Mesodermal cell (in vitro differentiated cells): ENCODE measurements at regions not wholly inside any gene's neighbourhood (a gene's known extent, or its start where the extent isn't known, plus 50 kb on each side); places are given as distances from the start of the nearest gene placed in this dataset.
A peak's percentile ranks its signal among the peaks of the same experiment; 100 is the strongest.
"Not testable (repeated sequence)": the region's sequence is repeated elsewhere in the genome, so short reads cannot be mapped to it uniquely, and the experiment has no call there.

Experiments used
- H3K27ac ChIP-seq: 2 replicates; pipeline ENCODE4 v1.7.0; 2013; ENCODE audit warnings: mild to moderate bottlenecking, low read depth, low read length, moderate library complexity; ENCODE audit not compliant: severe bottlenecking
- H3K36me3 ChIP-seq: 2 replicates; pipeline ENCODE4 v1.7.1; 2013; ENCODE audit warnings: mild to moderate bottlenecking, low read length, moderate library complexity; ENCODE audit not compliant: control insufficient read depth, insufficient read depth
- H3K4me1 ChIP-seq: one replicate; pipeline ENCODE4 v1.7.1; 2013; ENCODE audit warnings: mild to moderate bottlenecking, low read length; ENCODE audit not compliant: insufficient read depth, control insufficient read depth, poor library complexity, severe bottlenecking
- H3K4me3 ChIP-seq: 2 replicates; pipeline ENCODE4 v1.7.0; 2013; ENCODE audit warnings: low read length, control low read depth, mild to moderate bottlenecking; ENCODE audit not compliant: insufficient read depth, poor library complexity, severe bottlenecking; ENCODE audit errors: extremely low read depth
- H3K9me3 ChIP-seq: 2 replicates; pipeline ENCODE4 v1.7.1; 2013; ENCODE audit warnings: mild to moderate bottlenecking, low read length, moderate library complexity; ENCODE audit not compliant: control insufficient read depth
- WGBS, 2 experiments: methylation state at CpG; one replicate each; pipeline ENCODE4 v1.1.5; 2013; ENCODE audit warnings: missing lambda C conversion rate in 2 of 2; ENCODE audit not compliant: insufficient coverage in 2 of 2; 5-methylcytosine and 5-hydroxymethylcytosine counted together

DNA sequence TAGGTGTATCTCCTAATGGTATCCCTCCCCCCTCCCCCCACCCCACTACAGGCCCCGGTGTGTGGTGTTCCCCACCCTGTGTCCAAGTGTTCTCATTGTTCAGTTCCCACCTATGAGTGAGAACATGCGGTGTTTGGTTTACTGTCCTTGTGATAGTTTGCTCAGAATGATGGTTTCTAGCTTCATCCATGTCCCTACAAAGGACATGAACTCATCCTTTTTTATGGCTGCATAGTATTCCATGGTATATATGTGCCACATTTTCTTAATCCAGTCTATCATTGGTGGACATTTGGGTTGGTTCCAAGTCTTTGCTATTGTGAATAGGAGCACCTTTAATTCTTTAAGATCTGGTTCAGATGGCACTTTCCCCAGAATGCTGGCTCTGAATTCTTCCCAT, 58.5 kb upstream of the PTGFRN start:
- H3K27ac ChIP-seq, H3K9me3 ChIP-seq, H3K36me3 ChIP-seq, H3K4me3 ChIP-seq: not testable (repeated sequence)
- H3K4me1 ChIP-seq: peaks cover 71% of the 10 kb centered on the region
- WGBS, 2 experiments: no CpG with 5 or more reads among the region's 2 CpGs

DNA sequence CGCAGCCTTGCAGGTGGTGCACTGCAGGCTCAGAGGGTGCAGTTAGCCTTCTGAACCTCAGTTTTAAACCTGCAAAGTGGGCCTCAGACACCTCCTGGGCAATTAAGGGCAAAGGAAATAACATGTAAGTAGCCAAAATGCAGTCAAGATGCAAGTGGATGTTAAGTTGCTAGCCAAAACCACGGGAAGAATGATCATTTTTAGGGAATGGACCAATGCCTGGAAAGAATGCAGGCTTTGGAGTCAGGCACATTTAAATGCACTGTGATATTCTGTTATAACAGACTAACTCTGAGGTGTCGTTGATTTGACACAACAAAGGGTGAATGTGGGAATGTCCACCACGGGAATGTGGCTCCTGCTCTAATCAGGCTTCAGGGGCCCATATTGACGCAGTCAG, 57.9 kb upstream of the PTGFRN start:
- no peak overlapping the region for H3K27ac ChIP-seq

DNA sequence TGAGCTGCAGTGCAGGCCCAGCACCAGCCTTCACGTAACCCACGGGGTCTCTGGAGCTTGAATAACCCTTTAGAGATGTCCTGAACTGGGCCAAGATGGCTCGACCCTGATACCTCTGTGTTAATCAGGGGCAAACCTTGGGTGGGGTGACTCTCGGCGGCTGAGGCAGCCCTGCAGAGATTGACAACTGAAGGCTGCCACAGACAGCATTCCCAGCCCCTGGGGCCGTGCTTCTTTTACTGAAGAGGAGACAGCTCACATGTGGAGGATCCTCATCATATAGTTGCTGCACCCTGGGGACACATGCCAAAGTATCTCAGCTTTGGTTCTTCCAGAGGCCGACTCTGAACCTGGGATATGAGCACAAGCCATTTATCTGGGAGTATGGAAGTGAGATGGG, 57.3 kb upstream of the PTGFRN start:
- 81 to 84% methylated on average over 7 of the region's 7 CpGs for WGBS, 2 experiments
- Histone ChIP-seq H3K36me3 (no peaks in the 10 kb centered on the region), H3K9me3 (no peaks in the 10 kb centered on the region), H3K4me3 (no peak overlapping the region), H3K27ac (peak overlapping the region; percentile 88), H3K4me1 (peaks cover 73% of the 10 kb centered on the region)

More for the DNA sequence above, 57.9 kb upstream of the PTGFRN start:
- Histone ChIP-seq H3K4me1 (peaks cover 76% of the 10 kb centered on the region), H3K9me3 (no peaks in the 10 kb centered on the region), H3K4me3 (no peak overlapping the region), H3K36me3 (no peaks in the 10 kb centered on the region)
- 90% methylated on average over 5 of the region's 5 CpGs for WGBS, 2 experiments

DNA sequence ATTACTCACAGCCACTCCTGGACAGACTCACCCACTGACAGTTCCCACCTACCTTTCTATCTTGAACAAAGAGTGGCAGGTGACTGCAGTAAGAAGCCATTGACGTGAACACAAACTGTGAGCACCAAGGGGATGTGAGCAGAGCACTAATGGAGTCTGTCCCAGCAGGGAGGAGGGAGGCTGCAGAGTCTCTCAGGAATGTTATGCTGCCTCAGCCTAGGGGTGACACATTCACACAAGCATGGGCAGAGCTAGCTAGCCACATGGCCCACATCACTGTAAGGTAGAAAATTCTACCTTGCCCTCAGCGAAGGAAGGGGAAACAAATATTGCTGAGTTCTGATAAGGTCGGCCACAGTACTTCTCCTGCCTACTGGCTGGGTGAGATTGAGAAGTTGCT, 56.8 kb upstream of the PTGFRN start:
- H3K4me3 ChIP-seq: no peak overlapping the region
- H3K9me3 ChIP-seq: no peaks in the 10 kb centered on the region
- WGBS, 2 experiments: 60 to 73% methylated on average over 1 of the region's 3 CpGs
- peak overlapping the region; percentile 88 for H3K27ac ChIP-seq
- no peaks in the 10 kb centered on the region for H3K36me3 ChIP-seq
- H3K4me1 ChIP-seq: peaks cover 68% of the 10 kb centered on the region

DNA sequence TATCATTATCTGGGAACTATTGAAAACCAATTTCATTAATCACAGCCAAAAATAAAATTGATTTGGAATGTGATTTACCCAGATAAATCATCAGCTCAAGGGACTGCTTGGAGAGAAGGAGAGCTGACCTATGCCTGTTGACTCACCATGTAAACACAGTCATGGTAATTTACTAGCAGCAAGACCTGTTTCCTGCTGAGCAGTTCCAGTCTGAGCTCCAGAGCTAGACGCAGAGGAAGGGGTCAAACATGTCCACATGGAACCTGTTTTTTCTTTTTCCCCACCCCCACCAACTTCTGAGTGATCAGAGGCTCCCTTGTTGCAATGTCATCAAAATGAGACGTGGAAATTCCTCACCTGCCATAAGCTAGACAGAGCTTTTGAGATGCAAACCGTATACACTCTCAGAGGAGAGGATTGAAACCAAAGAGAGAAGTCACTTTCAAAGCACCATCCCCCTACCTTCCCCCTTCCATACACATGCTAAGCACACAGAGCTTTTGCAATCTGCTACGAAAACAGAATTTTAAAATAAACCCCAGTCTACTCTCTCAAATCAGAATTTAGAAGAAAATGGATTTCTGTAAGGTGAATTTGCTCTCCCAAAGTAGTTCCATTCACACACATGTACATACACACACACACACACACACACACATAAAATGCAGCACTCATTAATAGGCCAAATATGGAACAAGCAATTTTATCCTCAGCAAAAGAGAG, 55.9 kb upstream of the PTGFRN start:
- no peak overlapping the region for H3K4me3 ChIP-seq
- H3K27ac ChIP-seq: peak overlapping the region; percentile 88
- H3K9me3 ChIP-seq: no peaks in the 10 kb centered on the region
- 0 to 12% methylated on average over 2 to 3 of the region's 4 CpGs for WGBS, 2 experiments
- peaks cover 61% of the 10 kb centered on the region for H3K4me1 ChIP-seq
- H3K36me3 ChIP-seq: no peaks in the 10 kb centered on the region

DNA sequence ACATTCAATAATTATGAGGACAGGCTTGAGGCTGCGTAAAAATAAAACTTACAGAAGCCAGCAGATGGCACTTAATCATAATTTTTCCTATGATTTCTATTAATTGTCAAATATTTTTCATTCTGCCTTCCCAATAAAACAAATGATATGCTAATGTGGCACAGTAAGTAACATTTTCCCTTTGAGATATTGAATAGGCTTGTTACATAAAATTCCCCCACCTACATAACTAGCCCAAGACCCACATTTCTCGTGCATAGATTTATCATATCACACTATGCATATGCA, 55.4 kb upstream of the PTGFRN start:
- no peaks in the 10 kb centered on the region for H3K36me3 ChIP-seq
- H3K27ac ChIP-seq: peak overlapping the region; percentile 88
- H3K4me1 ChIP-seq: peaks cover 57% of the 10 kb centered on the region
- no peak overlapping the region for H3K4me3 ChIP-seq
- WGBS, 2 experiments: 71 to 83% methylated on average over 1 of the region's 2 CpGs
- no peaks in the 10 kb centered on the region for H3K9me3 ChIP-seq

DNA sequence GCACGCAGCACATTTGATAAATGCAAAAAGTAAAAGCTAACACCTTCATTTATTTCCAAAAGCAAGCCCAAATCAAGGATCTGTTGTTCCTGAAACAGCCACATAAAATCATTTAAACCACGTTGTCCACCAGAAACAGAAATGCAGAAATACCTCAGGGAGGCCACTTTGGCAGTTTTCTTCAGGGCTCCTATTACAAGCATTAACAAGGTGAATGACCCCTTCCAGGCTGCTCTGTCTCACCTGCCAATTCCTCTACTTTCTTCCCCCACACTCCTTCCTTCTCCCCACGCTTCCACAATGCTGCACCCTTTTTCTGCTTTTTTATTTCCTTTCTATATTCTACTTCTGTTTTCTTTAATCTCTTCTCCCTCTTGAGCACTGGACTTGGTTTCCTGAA, 55.0 kb upstream of the PTGFRN start:
- H3K4me1 ChIP-seq: peaks cover 53% of the 10 kb centered on the region
- no peak overlapping the region for H3K4me3 ChIP-seq
- WGBS, 2 experiments: 52 to 75% methylated on average over 3 of the region's 3 CpGs
- no peaks in the 10 kb centered on the region for H3K9me3 ChIP-seq
- no peaks in the 10 kb centered on the region for H3K36me3 ChIP-seq
- peak overlapping the region; percentile 57 for H3K27ac ChIP-seq

DNA sequence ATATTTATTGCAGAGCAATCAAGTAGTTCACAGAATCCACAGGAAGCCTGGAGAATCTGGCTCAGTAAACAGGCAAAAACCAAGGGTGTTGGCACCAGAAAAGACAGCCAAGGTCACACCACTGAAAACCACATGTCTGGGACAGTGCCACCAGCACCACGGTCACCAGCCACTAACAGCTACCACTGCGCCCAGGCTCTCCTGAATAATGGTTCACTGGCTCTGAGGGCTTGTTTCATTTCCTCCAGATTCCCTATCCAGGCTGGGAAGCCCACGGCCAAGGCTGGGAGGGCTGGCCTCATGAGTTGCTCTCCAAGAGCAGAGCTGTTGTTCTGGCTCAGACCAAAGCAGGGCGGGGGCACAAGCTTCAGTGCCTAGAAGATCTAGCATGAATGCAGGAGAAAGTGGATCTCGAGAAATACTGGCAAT, 54.5 kb upstream of the PTGFRN start:
- H3K4me1 ChIP-seq: peaks cover 50% of the 10 kb centered on the region
- peak overlapping the region; percentile 57 for H3K27ac ChIP-seq
- no peaks in the 10 kb centered on the region for H3K9me3 ChIP-seq
- H3K36me3 ChIP-seq: no peaks in the 10 kb centered on the region
- WGBS, 2 experiments: 67 to 72% methylated on average over 4 to 5 of the region's 5 CpGs
- H3K4me3 ChIP-seq: no peak overlapping the region

DNA sequence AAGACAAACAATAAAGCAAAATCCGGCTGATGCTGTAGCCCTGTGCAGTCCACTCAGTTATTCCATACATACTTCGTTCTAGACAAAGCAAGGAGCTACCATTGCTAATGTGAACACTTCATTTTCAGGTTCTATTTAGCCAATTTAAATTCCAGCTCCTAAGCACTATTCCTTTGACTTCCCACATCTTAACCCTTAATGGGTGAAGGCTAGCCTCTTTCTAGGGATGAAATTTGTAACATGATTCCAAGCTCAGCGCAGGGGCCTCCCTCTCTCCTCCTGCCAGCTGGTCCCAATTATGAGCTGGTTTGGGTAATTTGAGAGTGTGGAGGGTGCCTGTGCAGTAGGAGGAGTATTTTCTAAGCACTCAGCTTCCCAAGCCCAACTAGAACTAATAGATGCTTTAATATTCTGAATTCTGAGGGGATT, 53.9 kb upstream of the PTGFRN start:
- Histone ChIP-seq H3K4me3 (no peak overlapping the region), H3K9me3 (no peaks in the 10 kb centered on the region), H3K27ac (no peak overlapping the region), H3K4me1 (peaks cover 46% of the 10 kb centered on the region), H3K36me3 (no peaks in the 10 kb centered on the region)
- 83 to 95% methylated on average over 2 of the region's 3 CpGs for WGBS, 2 experiments

DNA sequence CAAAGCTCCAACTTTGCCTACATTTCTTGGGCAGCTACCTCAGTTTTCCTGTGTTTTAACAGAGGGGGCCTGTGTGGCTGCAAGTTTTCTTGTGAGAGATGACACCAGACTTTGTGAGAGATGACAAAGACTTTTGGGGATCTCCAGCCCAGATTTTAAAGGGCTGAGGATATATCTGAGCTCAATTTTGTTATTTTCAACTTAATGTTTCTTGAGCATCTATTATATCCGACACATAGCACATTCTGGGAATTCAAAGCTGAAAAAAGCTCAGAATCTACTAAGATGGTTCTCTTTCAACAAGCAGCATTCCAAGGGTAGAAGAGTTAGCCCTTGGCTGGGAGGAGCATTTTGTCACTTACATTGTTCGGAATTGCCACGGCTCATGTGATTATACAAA, 53.4 kb upstream of the PTGFRN start:
- WGBS, 2 experiments: 75% methylated on average over 1 of the region's 3 CpGs; no CpG with 5 or more reads in 1 of the 2 experiments
- peaks cover 51% of the 10 kb centered on the region for H3K4me1 ChIP-seq
- H3K36me3 ChIP-seq: no peaks in the 10 kb centered on the region
- no peaks in the 10 kb centered on the region for H3K9me3 ChIP-seq
- no peak overlapping the region for H3K27ac ChIP-seq
- H3K4me3 ChIP-seq: no peak overlapping the region

DNA sequence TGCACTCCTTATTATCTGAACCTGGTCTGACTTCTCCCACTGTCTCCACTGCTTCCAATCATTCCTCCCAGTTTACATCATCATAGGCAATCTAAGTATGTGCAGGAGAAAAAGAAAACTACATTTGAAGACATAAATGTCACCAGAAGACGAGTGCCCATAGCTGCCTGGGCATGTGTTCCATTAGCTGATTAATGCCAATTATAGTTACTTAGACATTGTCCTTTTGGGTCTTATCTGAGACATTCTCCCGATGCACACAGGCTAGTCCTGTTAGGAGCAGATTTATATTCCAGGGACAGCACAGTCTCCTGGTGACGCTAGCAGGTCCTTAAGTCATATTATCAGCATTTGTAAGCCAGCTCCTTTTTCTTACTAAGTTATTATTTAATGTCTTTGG, 52.6 kb upstream of the PTGFRN start:
- Histone ChIP-seq H3K27ac (no peak overlapping the region), H3K4me1 (peaks cover 49% of the 10 kb centered on the region)
- WGBS, 2 experiments: 94 to 100% methylated on average over 1 to 2 of the region's 3 CpGs

More for the DNA sequence above, 52.6 kb upstream of the PTGFRN start:
- no peak overlapping the region for H3K4me3 ChIP-seq
- no peaks in the 10 kb centered on the region for H3K9me3 ChIP-seq
- no peaks in the 10 kb centered on the region for H3K36me3 ChIP-seq
